ENCODE measurements at regions not wholly inside any gene's neighbourhood (a gene's known extent, or its start where the extent isn't known, plus 50 kb on each side); places are given as distances from the start of the nearest gene placed in this dataset.
"Not testable (repeated sequence)": the region's sequence is repeated elsewhere in the genome, so short reads cannot be mapped to it uniquely, and the experiment has no call there.

GRCh38 chr14:34381304-34381703 lies 80.7 kb downstream of the SPTSSA start:
- not testable (repeated sequence) for FAIRE-seq

- FAIRE-seq, result no peak
These were observed 81.6 kb downstream of the SPTSSA start for GRCh38 chr14:34380471-34380845.

- no peak for FAIRE-seq
These were observed 82.1 kb downstream of the SPTSSA start for GRCh38 chr14:34379816-34380470.

GRCh38 chr14:34376649-34377267 lies 85.3 kb downstream of the SPTSSA start:
- FAIRE-seq, result no peak

- FAIRE-seq, result no peak
These were observed 86.9 kb downstream of the SPTSSA start for GRCh38 chr14:34374998-34375740.

GRCh38 chr14:34373191-34373590 lies 88.8 kb downstream of the SPTSSA start:
- no peak for FAIRE-seq

- no peak for FAIRE-seq
These were observed 89.3 kb downstream of the SPTSSA start for GRCh38 chr14:34372786-34373185.

GRCh38 chr14:34369648-34370030 lies 92.4 kb downstream of the SPTSSA start:
- no peak for FAIRE-seq

GRCh38 chr14:34368971-34369647 lies 92.9 kb downstream of the SPTSSA start:
- no peak for FAIRE-seq

GRCh38 chr14:34368115-34368970 lies 93.7 kb downstream of the SPTSSA start:
- no peak for FAIRE-seq

GRCh38 chr14:34365309-34365915 lies 96.6 kb downstream of the SPTSSA start:
- FAIRE-seq, result peak; percentile 94

GRCh38 chr14:34364201-34364600 lies 97.8 kb downstream of the SPTSSA start:
- no peak for FAIRE-seq

GRCh38 chr14:34363733-34364134 lies 98.3 kb downstream of the SPTSSA start:
- FAIRE-seq, result no peak

GRCh38 chr14:34362641-34363251 lies 99.3 kb downstream of the SPTSSA start:
- no peak for FAIRE-seq

- no peak for FAIRE-seq
These were observed 100.5 kb downstream of the SPTSSA start for GRCh38 chr14:34361504-34362011.

- FAIRE-seq, result no peak
These were observed 102.5 kb downstream of the SPTSSA start for GRCh38 chr14:34359420-34360117.

GRCh38 chr14:34356264-34356654 lies 105.8 kb downstream of the SPTSSA start:
- no peak for FAIRE-seq

- FAIRE-seq, result no peak
These were observed 106.3 kb downstream of the SPTSSA start for GRCh38 chr14:34355584-34356263.

GRCh38 chr14:34354556-34354955 lies 107.5 kb downstream of the SPTSSA start:
- FAIRE-seq, result no peak

GRCh38 chr14:34350903-34351302 lies 111.1 kb downstream of the SPTSSA start:
- FAIRE-seq, result no peak
